Coronary artery (tissue), 2 donors: ENCODE measurements at regions not wholly inside any gene's neighbourhood (a gene's known extent, or its start where the extent isn't known, plus 50 kb on each side); places are given as distances from the start of the nearest gene placed in this dataset.

ENCODE experiments used
- DNase-seq: peaks from one replicate; pipeline ENCODE4 v3.0.0-alpha.2; 2017; ENCODE audit warnings: low spot score
- H3K27ac ChIP-seq, 2 donors: fragments of 200-600 bp; sonication (generic); one replicate each; pipeline ENCODE4 v1.5.1; 2016 to 2019
- H3K4me3 ChIP-seq: fragments of 200-600 bp; sonication (generic); 2 replicates; pipeline ENCODE4 v1.5.1; 2016; ENCODE audit warnings: mild to moderate bottlenecking, moderate library complexity
- TF ChIP-seq, protein P1 (sequence below): fragments of 200-600 bp; sonication (generic); IDR thresholded peaks from one replicate; pipeline ENCODE4 v1.5.1; 2019; ENCODE audit warnings: antibody characterized with exemption

DNA sequence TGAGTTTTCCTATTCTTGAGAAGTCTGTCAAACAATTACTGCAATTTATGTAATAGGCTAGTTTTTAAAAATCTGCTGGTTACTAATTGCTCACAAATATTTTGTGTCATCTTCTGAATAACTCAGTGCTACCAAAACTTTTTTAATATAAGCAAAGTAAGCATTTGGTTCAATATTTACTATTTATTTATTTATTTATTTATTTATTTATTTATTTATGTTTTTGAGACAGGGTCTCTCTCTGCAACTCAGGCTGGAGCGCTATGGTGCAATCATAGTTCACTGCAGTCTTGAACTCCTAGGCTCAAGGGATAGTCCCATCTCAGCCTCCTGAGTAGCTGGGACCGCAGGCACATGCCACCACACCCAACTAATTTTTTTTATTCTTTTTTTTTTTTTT, 60.4 kb upstream of the CDH20 start:
- Histone ChIP-seq H3K27ac (no peak overlapping the region), H3K4me3 (no peak overlapping the region)
- DNase-seq: no peak
- TF ChIP-seq, protein P1, sequence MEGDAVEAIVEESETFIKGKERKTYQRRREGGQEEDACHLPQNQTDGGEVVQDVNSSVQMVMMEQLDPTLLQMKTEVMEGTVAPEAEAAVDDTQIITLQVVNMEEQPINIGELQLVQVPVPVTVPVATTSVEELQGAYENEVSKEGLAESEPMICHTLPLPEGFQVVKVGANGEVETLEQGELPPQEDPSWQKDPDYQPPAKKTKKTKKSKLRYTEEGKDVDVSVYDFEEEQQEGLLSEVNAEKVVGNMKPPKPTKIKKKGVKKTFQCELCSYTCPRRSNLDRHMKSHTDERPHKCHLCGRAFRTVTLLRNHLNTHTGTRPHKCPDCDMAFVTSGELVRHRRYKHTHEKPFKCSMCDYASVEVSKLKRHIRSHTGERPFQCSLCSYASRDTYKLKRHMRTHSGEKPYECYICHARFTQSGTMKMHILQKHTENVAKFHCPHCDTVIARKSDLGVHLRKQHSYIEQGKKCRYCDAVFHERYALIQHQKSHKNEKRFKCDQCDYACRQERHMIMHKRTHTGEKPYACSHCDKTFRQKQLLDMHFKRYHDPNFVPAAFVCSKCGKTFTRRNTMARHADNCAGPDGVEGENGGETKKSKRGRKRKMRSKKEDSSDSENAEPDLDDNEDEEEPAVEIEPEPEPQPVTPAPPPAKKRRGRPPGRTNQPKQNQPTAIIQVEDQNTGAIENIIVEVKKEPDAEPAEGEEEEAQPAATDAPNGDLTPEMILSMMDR: no peak

DNA sequence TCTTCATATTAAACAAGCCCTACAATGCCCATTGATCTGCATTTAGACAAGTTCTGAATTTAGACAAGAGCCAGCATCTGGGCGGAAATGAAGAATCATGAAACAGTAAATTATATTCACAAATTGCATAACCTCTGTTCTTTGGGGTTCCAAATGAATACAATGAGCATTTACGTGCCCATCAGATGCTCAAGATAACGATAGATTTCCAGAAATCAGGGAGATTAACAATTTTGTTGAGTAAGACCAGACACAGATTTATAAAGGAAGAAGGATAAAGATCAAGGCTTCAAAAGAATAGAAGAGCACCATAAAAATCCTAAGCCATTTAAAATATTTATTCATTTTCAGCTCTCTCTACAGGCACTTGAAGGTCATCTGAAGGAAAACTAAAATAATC, 59.7 kb upstream of the CDH20 start:
- DNase-seq: no peak
- Histone ChIP-seq H3K4me3 (no peak overlapping the region), H3K27ac (no peak overlapping the region)
- TF ChIP-seq, protein P1: no peak

DNA sequence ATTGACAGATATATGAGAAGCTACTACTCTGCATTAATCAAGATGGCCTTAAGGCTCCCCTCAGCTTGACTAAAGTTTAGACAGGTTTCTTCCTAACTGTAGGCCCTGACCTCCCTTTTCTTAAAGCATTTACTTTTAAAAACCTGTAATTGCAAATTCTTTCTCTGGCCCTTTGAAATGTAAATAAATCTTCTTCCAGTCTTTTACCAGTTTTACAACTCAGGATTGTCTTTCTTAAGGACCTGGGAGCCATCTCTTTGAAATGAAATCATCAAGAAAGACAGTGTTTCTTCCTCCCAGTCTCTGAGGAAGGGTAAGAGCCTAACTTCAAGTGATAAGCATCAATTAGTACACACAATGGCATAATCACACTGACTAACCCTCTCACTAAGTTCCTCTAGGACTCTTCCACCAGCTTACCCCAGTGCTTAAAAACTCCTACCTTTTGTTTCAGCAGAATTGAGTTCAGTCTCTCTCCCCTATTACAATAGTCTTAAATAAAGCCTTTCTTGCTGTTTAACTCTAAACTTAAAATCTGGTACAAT, 58.7 kb upstream of the CDH20 start:
- Histone ChIP-seq H3K27ac (no peak overlapping the region), H3K4me3 (no peak overlapping the region)
- TF ChIP-seq, protein P1: no peak
- no peak for DNase-seq

DNA sequence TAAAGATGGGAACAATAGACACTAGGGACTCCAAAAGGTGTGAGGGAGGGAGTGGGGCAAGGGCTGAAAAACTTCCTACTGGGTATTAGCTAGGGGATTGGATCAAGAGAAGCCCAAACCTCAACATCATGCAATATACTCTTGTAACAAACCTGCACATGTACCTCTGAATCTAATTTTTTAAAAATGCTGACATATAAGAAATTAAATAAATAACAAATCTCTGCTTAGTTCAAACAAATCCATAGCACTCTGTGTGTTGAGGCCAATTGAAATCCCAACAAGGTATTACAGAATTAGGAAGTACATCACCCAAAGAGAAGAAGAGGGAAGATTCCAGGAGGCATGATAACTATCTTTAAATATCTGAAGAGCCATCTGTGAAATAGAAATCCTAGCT, 55.4 kb upstream of the CDH20 start:
- TF ChIP-seq, protein P1: no peak

DNA sequence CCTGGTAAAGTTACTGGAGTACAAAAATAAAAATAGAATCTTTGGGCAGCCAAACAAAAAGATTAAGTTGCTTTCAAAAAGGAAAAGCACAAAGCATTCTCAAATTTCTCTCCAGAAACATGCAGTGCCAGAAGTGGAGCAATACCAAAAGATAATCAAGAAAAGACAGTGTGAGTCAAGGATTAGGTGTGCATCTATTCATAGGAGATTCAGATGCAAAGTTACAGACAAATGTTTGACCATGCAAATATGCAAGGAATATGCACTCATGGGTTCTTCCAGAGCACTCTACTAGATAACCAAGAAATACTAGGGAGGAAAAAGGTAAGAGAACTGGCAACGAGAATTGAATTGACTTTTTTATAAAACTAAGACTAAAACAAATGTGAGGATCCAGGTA, 51.8 kb upstream of the CDH20 start:
- TF ChIP-seq, protein P1: no peak
- DNase-seq: no peak
- no peak overlapping the region for H3K4me3 ChIP-seq
- no peak overlapping the region for H3K27ac ChIP-seq

More for the DNA sequence above, 55.4 kb upstream of the CDH20 start:
- no peak overlapping the region for H3K27ac ChIP-seq
- DNase-seq: no peak
- no peak overlapping the region for H3K4me3 ChIP-seq

DNA sequence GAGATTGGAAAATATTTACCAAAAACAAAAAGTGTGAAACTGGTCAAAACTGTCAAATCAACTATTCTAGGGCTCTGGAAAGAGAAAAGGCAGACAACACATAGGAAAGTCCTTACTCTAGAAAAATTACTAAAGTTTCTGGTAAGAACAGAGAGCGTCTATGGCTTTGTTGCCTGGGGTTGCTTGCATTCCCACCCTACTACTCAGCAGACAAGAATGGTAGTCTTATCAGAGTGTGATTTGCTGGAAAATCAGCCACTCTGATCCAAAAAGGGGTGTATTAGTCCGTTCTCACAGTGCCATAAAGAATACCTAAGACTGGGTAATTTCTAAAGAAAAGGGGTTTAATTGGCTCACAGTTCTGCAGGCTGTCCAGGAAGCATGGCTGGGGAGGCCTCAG, 50.3 kb upstream of the CDH20 start:
- no peak overlapping the region for H3K27ac ChIP-seq
- TF ChIP-seq, protein P1: no peak
- no peak overlapping the region for H3K4me3 ChIP-seq
- DNase-seq: no peak
